ENCODE measurements at regions not wholly inside any gene's neighbourhood (a gene's known extent, or its start where the extent isn't known, plus 50 kb on each side); places are given as distances from the start of the nearest gene placed in this dataset.

DNA sequence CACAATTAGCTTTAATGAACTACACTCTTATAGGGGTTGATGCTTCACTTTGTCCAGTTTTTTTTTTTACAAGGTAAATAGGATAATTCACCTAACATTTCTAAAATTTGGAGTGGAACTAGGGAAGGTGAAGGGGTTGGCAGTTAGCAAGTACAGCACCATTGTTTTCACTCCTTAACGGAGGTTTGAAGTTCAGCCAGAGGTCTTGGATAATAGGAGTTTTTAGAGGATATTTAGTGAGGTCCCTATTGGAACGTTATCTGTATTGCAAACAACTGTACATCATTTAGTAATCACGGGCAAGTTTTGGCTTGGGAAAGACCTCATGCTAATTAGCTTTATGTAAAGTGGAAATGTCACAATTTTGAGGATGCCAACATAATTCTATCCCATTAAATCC lies 52.3 kb upstream of the TBX18 start:
- Histone ChIP-seq H3K27me3 (ENCODE audit: control insufficient read depth in 1 of 2, insufficient read depth in 2 of 2, low read length in 2 of 2) (no peaks in the 10 kb centered on the region), H3K4me3 (ENCODE audit: low read length) (no peak overlapping the region), H3K9me3 (ENCODE audit: control insufficient read depth in 1 of 2, insufficient read depth in 1 of 2, low read length in 2 of 2) (no peaks in the 10 kb centered on the region), H3K27ac (ENCODE audit: low read depth in 1 of 2, low read length in 2 of 2) (no peak overlapping the region), H3K36me3 (ENCODE audit: insufficient read depth, low read length) (no peaks in the 10 kb centered on the region), H3K4me1 (ENCODE audit: insufficient read depth, low read length) (no peaks in the 10 kb centered on the region)
- Mint-ChIP-seq H3K27me3 (no peaks in the 10 kb centered on the region), H3K4me3 (no peak overlapping the region), H3K4me1 (ENCODE audit: low read depth) (no peaks in the 10 kb centered on the region), H3K36me3 (ENCODE audit: low read depth) (no peaks in the 10 kb centered on the region), H3K27ac (no peak overlapping the region), H3K9me3 (peaks cover 11% of the 10 kb centered on the region)
- ATAC-seq (ENCODE audit: poor library complexity) (no peak), DNase-seq (no peak)
- TF ChIP-seq, protein P1, sequence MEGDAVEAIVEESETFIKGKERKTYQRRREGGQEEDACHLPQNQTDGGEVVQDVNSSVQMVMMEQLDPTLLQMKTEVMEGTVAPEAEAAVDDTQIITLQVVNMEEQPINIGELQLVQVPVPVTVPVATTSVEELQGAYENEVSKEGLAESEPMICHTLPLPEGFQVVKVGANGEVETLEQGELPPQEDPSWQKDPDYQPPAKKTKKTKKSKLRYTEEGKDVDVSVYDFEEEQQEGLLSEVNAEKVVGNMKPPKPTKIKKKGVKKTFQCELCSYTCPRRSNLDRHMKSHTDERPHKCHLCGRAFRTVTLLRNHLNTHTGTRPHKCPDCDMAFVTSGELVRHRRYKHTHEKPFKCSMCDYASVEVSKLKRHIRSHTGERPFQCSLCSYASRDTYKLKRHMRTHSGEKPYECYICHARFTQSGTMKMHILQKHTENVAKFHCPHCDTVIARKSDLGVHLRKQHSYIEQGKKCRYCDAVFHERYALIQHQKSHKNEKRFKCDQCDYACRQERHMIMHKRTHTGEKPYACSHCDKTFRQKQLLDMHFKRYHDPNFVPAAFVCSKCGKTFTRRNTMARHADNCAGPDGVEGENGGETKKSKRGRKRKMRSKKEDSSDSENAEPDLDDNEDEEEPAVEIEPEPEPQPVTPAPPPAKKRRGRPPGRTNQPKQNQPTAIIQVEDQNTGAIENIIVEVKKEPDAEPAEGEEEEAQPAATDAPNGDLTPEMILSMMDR (IDR thresholded peaks at IDR 0.05): no peak
- POLR2A ChIA-PET: no interaction called here
- intact Hi-C loops (cut with DNase I, micrococcal nuclease): no loop called here
- CTCF ChIA-PET: no interaction called here

GRCh38 chr6:84815896-84816735 lies 51.7 kb upstream of the TBX18 start:
- H3K36me3 ChIP-seq (ENCODE audit: insufficient read depth, low read length): no peaks in the 10 kb centered on the region
- ChIA-PET CTCF (no interaction called here), POLR2A (no interaction called here)
- DNase-seq: no peak
- no peaks in the 10 kb centered on the region for H3K27me3 ChIP-seq (ENCODE audit: control insufficient read depth in 1 of 2, insufficient read depth in 2 of 2, low read length in 2 of 2)
- H3K27me3 Mint-ChIP-seq: no peaks in the 10 kb centered on the region
- no peak overlapping the region for H3K4me3 Mint-ChIP-seq
- intact Hi-C loops (cut with DNase I, micrococcal nuclease): no loop called here
- no peaks in the 10 kb centered on the region for H3K9me3 ChIP-seq (ENCODE audit: control insufficient read depth in 1 of 2, insufficient read depth in 1 of 2, low read length in 2 of 2)
- H3K27ac Mint-ChIP-seq: no peak overlapping the region
- H3K4me1 Mint-ChIP-seq (ENCODE audit: low read depth): no peaks in the 10 kb centered on the region
- H3K4me3 ChIP-seq (ENCODE audit: low read length): no peak overlapping the region
- peaks cover 12% of the 10 kb centered on the region for H3K9me3 Mint-ChIP-seq
- no peaks in the 10 kb centered on the region for H3K36me3 Mint-ChIP-seq (ENCODE audit: low read depth)
- H3K27ac ChIP-seq (ENCODE audit: low read depth in 1 of 2, low read length in 2 of 2): no peak overlapping the region
- TF ChIP-seq, protein P1 (IDR thresholded peaks at IDR 0.05): no peak
- ATAC-seq (ENCODE audit: poor library complexity): no peak
- no peaks in the 10 kb centered on the region for H3K4me1 ChIP-seq (ENCODE audit: insufficient read depth, low read length)

Measured in CD4-positive, alpha-beta T cell (primary cell).